ENCODE measurements at regions not wholly inside any gene's neighbourhood (a gene's known extent, or its start where the extent isn't known, plus 50 kb on each side); places are given as distances from the start of the nearest gene placed in this dataset.

DNA sequence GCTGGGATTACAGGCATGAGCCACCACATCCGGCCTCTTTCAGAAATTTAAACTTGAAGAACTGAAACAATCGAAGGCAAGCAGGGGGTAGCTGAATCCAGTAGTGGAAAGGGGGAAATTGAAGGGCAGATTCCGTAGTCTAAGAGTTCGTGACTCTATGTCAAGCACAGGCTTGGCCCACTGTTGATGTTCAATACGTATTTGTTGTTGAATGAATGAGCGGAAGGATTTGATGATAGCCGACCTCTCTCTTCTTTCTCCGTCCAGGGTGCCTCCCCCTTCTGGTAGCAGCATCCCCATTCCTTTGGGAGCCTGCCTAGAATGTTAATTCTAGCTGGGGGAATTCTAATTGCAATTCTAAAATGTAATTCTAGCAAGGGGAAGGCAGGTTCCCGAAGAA, 59.8 kb upstream of the MED13L start:
- H3K36me3 Mint-ChIP-seq (ENCODE audit: unreplicated experiment), result no peaks in the 10 kb centered on the region
- no peaks in the 10 kb centered on the region for H3K27me3 Mint-ChIP-seq (ENCODE audit: unreplicated experiment)
- DNase-seq, result no peak
- no peak overlapping the region for H3K4me3 Mint-ChIP-seq (ENCODE audit: unreplicated experiment)
- H3K27ac Mint-ChIP-seq (ENCODE audit: unreplicated experiment), result no peak overlapping the region
- TF ChIP-seq, protein P1, sequence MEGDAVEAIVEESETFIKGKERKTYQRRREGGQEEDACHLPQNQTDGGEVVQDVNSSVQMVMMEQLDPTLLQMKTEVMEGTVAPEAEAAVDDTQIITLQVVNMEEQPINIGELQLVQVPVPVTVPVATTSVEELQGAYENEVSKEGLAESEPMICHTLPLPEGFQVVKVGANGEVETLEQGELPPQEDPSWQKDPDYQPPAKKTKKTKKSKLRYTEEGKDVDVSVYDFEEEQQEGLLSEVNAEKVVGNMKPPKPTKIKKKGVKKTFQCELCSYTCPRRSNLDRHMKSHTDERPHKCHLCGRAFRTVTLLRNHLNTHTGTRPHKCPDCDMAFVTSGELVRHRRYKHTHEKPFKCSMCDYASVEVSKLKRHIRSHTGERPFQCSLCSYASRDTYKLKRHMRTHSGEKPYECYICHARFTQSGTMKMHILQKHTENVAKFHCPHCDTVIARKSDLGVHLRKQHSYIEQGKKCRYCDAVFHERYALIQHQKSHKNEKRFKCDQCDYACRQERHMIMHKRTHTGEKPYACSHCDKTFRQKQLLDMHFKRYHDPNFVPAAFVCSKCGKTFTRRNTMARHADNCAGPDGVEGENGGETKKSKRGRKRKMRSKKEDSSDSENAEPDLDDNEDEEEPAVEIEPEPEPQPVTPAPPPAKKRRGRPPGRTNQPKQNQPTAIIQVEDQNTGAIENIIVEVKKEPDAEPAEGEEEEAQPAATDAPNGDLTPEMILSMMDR (IDR thresholded peaks at IDR 0.05; ENCODE audit: partially characterized antibody, unreplicated experiment), result no peak
- H3K9me3 Mint-ChIP-seq (ENCODE audit: unreplicated experiment), result no peaks in the 10 kb centered on the region
- no peaks in the 10 kb centered on the region for H3K4me1 Mint-ChIP-seq (ENCODE audit: low read depth, unreplicated experiment)

DNA sequence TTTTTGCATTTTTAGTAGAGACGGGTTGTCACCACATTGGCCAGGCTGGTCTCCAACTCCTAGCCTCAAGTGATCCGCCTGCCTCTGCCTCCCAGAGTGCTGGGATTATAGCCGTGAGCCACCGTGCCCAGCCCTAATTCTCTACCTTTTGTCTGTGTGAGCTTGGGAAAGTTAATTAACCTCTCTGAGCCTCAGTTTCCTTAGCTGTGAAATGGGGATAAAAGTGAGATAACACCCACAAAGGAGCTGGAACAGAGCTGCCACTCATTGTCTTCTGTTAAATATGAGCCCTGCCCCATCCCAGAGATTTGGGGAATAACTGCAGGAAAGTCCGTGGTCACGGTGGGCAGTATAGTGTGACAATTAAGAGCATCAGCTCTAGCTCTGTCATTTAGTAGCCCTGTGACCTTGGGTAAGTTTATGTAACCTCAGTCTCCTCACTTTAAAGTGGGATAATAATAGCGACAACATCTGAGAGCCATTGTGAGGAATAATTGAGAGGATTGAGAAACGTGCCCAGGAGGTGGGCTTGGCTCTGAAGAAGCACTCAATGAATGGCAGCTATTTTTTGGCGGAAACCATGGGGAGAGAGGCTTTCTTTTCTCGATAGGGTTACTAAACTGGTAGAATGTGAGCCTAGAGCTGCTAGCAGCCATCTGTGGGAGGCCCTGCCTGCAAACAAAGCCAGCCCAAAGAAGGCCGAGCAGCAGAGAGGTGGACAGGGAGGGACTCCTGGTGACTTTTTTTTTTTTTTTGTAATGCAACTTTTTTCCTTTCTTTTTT, 60.8 kb upstream of the MED13L start:
- TF ChIP-seq, protein P1 (IDR thresholded peaks at IDR 0.05; ENCODE audit: partially characterized antibody, unreplicated experiment), result no peak
- Mint-ChIP-seq H3K9me3 (ENCODE audit: unreplicated experiment) (peaks cover 5% of the 10 kb centered on the region), H3K27ac (ENCODE audit: unreplicated experiment) (no peak overlapping the region), H3K27me3 (ENCODE audit: unreplicated experiment) (no peaks in the 10 kb centered on the region), H3K4me1 (ENCODE audit: low read depth, unreplicated experiment) (no peaks in the 10 kb centered on the region), H3K36me3 (ENCODE audit: unreplicated experiment) (peaks cover 2% of the 10 kb centered on the region), H3K4me3 (ENCODE audit: unreplicated experiment) (no peak overlapping the region)
- no peak for DNase-seq

DNA sequence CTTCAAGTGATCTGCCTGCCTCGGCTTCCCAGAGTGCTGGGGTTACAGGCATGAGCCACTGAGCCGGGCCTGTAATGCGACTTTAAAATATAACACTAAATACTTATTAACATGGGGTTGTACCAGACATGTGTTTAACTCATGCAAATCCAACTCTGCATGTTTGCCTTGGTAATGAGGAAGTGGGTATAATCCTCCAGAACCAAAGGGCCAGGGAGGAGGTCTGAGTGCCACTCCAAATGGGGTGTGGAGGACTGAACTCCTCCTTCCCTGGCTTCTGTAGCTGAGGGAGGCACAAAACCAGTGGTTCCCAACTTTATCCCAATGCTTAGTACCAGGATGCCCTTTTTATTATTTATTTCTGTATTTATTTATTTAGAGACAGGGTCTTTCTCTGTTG, 61.6 kb upstream of the MED13L start:
- Mint-ChIP-seq H3K4me1 (ENCODE audit: low read depth, unreplicated experiment) (no peaks in the 10 kb centered on the region), H3K27ac (ENCODE audit: unreplicated experiment) (no peak overlapping the region), H3K4me3 (ENCODE audit: unreplicated experiment) (no peak overlapping the region), H3K9me3 (ENCODE audit: unreplicated experiment) (peaks cover 5% of the 10 kb centered on the region), H3K36me3 (ENCODE audit: unreplicated experiment) (peaks cover 6% of the 10 kb centered on the region), H3K27me3 (ENCODE audit: unreplicated experiment) (no peaks in the 10 kb centered on the region)
- TF ChIP-seq, protein P1 (IDR thresholded peaks at IDR 0.05; ENCODE audit: partially characterized antibody, unreplicated experiment), result no peak
- DNase-seq, result no peak

DNA sequence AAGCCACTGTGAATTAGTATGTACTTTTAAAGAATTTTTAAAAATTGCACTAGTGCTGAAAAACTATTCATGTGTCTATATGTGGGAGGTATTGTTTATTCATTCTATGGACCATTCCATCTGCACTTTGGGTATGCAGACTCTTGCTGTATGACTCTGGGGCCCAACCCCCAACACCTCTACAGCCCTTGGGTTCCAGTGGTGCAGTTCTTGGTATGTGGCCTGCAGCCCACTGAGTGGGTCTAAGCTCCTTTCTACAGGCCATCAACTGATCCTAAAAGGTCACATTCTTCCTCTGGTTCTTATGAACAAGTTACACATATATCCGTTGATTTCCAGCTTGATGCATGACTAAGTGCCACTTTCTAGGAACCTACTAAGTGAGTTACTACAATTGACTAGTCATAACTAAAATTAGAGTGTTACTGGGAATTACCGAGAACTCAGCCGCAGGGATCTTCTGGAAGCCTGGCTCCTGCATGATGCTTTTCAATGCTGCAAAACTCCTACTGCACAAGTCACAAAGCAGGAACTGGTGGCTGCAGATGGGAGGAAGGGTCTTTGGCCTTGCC, 62.4 kb upstream of the MED13L start:
- DNase-seq, result no peak
- H3K4me3 Mint-ChIP-seq (ENCODE audit: unreplicated experiment), result no peak overlapping the region
- H3K4me1 Mint-ChIP-seq (ENCODE audit: low read depth, unreplicated experiment), result no peaks in the 10 kb centered on the region
- no peak overlapping the region for H3K27ac Mint-ChIP-seq (ENCODE audit: unreplicated experiment)
- H3K9me3 Mint-ChIP-seq (ENCODE audit: unreplicated experiment), result peaks cover 8% of the 10 kb centered on the region
- peaks cover 10% of the 10 kb centered on the region for H3K36me3 Mint-ChIP-seq (ENCODE audit: unreplicated experiment)
- TF ChIP-seq, protein P1 (IDR thresholded peaks at IDR 0.05; ENCODE audit: partially characterized antibody, unreplicated experiment), result no peak
- peaks cover 2% of the 10 kb centered on the region for H3K27me3 Mint-ChIP-seq (ENCODE audit: unreplicated experiment)

DNA sequence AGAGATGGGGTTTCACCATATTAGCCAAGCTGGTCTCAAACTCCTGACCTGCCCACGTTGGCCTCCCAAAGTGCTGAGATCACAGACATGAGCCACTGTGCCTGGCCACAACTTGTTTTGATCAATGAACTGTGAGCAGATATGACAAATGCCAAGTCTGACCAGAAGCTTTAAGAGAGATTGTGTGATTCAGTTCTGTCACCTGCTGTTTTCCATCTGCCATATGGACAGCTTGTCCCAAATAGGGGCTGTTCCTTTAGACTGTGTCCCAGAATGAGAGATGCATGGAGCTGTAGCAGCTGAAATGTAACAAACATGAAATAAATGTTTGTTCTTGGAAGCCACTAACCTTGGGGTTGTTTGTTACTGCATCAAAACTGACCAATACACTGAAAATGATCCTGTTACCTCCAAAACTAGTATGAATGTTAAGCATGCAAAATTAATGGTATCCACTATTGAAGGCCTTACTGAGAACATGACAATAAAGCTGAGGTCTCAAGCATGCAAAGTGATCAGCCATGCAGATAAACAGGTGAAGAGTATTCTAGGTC, 65.9 kb upstream of the MED13L start:
- TF ChIP-seq, protein P1 (IDR thresholded peaks at IDR 0.05; ENCODE audit: partially characterized antibody, unreplicated experiment), result no peak
- peaks cover 10% of the 10 kb centered on the region for H3K36me3 Mint-ChIP-seq (ENCODE audit: unreplicated experiment)
- H3K4me3 Mint-ChIP-seq (ENCODE audit: unreplicated experiment), result no peak overlapping the region
- H3K4me1 Mint-ChIP-seq (ENCODE audit: low read depth, unreplicated experiment), result no peaks in the 10 kb centered on the region
- peaks cover 8% of the 10 kb centered on the region for H3K9me3 Mint-ChIP-seq (ENCODE audit: unreplicated experiment)
- peaks cover 2% of the 10 kb centered on the region for H3K27me3 Mint-ChIP-seq (ENCODE audit: unreplicated experiment)
- no peak overlapping the region for H3K27ac Mint-ChIP-seq (ENCODE audit: unreplicated experiment)
- DNase-seq, result no peak

Data from glutamatergic neuron (in vitro differentiated cells).